GM18873 (cell line): ENCODE measurements at regions not wholly inside any gene's neighbourhood (a gene's known extent, or its start where the extent isn't known, plus 50 kb on each side); places are given as distances from the start of the nearest gene placed in this dataset.
A peak's percentile ranks its signal among the peaks of the same experiment; 100 is the strongest.
"Not testable (repeated sequence)": the region's sequence is repeated elsewhere in the genome, so short reads cannot be mapped to it uniquely, and the experiment has no call there.

ENCODE experiments used
- ATAC-seq: cut with Tn5 transposase; IDR thresholded peaks from one replicate; pipeline ENCODE4 v1.9.1; 2021; ENCODE audit warnings: mild to moderate bottlenecking, moderate library complexity, moderate number of reproducible peaks; ENCODE audit not compliant: unreplicated experiment, low FRiP score

GRCh38 chr14:24744641-24745040 lies 110.7 kb upstream of the GZMB start:
- no peak for ATAC-seq

- ATAC-seq, result no peak
Observed at GRCh38 chr14:24741871-24742270, 107.9 kb upstream of the GZMB start.

- ATAC-seq, result no peak
Observed at GRCh38 chr14:24735984-24736630, 102.1 kb upstream of the GZMB start.

- no peak for ATAC-seq
Observed at GRCh38 chr14:24734917-24735500, 101.0 kb upstream of the GZMB start.

- no peak for ATAC-seq
Observed at GRCh38 chr14:24726480-24726879, 92.5 kb upstream of the GZMB start.

- ATAC-seq, result no peak
Observed at GRCh38 chr14:24725311-24725710, 91.3 kb upstream of the GZMB start.

GRCh38 chr14:24721775-24722174 lies 87.8 kb upstream of the GZMB start:
- ATAC-seq, result no peak

- ATAC-seq, result no peak
Observed at GRCh38 chr14:24715239-24715638, 81.2 kb upstream of the GZMB start.

- ATAC-seq, result peak; percentile 69
Observed at GRCh38 chr14:24713404-24713803, 79.4 kb upstream of the GZMB start.

GRCh38 chr14:24712909-24713308 lies 78.9 kb upstream of the GZMB start:
- no peak for ATAC-seq

- no peak for ATAC-seq
Observed at GRCh38 chr14:24712374-24712773, 78.4 kb upstream of the GZMB start.

- no peak for ATAC-seq
Observed at GRCh38 chr14:24710403-24711112, 76.6 kb upstream of the GZMB start.

GRCh38 chr14:24708684-24709083 lies 74.7 kb upstream of the GZMB start:
- no peak for ATAC-seq

GRCh38 chr14:24706351-24706750 lies 72.4 kb upstream of the GZMB start:
- ATAC-seq, result no peak

- ATAC-seq, result peak; percentile 91
Observed at GRCh38 chr14:24705840-24706239, 71.8 kb upstream of the GZMB start.

GRCh38 chr14:24701062-24701461 lies 67.1 kb upstream of the GZMB start:
- ATAC-seq, result no peak

- no peak for ATAC-seq
Observed at GRCh38 chr14:24700511-24700910, 66.5 kb upstream of the GZMB start.

GRCh38 chr14:24699052-24699451 lies 65.1 kb upstream of the GZMB start:
- peak; percentile 54 for ATAC-seq

- not testable (repeated sequence) for ATAC-seq
Observed at GRCh38 chr14:24696280-24696920, 62.4 kb upstream of the GZMB start.

GRCh38 chr14:24695265-24696241 lies 61.6 kb upstream of the GZMB start:
- ATAC-seq, result no peak
